ENCODE measurements at regions not wholly inside any gene's neighbourhood (a gene's known extent, or its start where the extent isn't known, plus 50 kb on each side); places are given as distances from the start of the nearest gene placed in this dataset.

- H3K4me1 ChIP-seq (ENCODE audit: control insufficient read depth, insufficient read depth, low read length) = no peaks in the 10 kb centered on the region
- H3K36me3 ChIP-seq (ENCODE audit: control insufficient read depth, insufficient read depth, low read length) = no peaks in the 10 kb centered on the region
- H3K9ac ChIP-seq (ENCODE audit: low read length) = no peak overlapping the region
- no peaks in the 10 kb centered on the region for H3K27me3 ChIP-seq (ENCODE audit: control insufficient read depth, insufficient read depth, low read length)
- no peaks in the 10 kb centered on the region for H3K9me3 ChIP-seq (ENCODE audit: control insufficient read depth, low read length)
- H3K4me3 ChIP-seq (ENCODE audit: low read length) = no peak overlapping the region
These were observed 207.5 kb downstream of the CLIC5 start for GRCh38 chr6:45808042-45808645.

GRCh38 chr6:45807311-45808041 is 208.2 kb downstream of the CLIC5 start:
- Histone ChIP-seq H3K36me3 (ENCODE audit: control insufficient read depth, insufficient read depth, low read length) (no peaks in the 10 kb centered on the region), H3K9ac (ENCODE audit: low read length) (no peak overlapping the region), H3K4me1 (ENCODE audit: control insufficient read depth, insufficient read depth, low read length) (no peaks in the 10 kb centered on the region), H3K9me3 (ENCODE audit: control insufficient read depth, low read length) (no peaks in the 10 kb centered on the region), H3K4me3 (ENCODE audit: low read length) (no peak overlapping the region), H3K27me3 (ENCODE audit: control insufficient read depth, insufficient read depth, low read length) (no peaks in the 10 kb centered on the region)

GRCh38 chr6:45806172-45806571 is 209.5 kb downstream of the CLIC5 start:
- H3K4me1 ChIP-seq (ENCODE audit: control insufficient read depth, insufficient read depth, low read length) = no peaks in the 10 kb centered on the region
- no peaks in the 10 kb centered on the region for H3K36me3 ChIP-seq (ENCODE audit: control insufficient read depth, insufficient read depth, low read length)

GRCh38 chr6:45803071-45803470 is 212.6 kb downstream of the CLIC5 start:
- Histone ChIP-seq H3K9me3 (ENCODE audit: control insufficient read depth, low read length) (no peaks in the 10 kb centered on the region), H3K9ac (ENCODE audit: low read length) (no peak overlapping the region), H3K36me3 (ENCODE audit: control insufficient read depth, insufficient read depth, low read length) (no peaks in the 10 kb centered on the region), H3K27me3 (ENCODE audit: control insufficient read depth, insufficient read depth, low read length) (no peaks in the 10 kb centered on the region), H3K4me1 (ENCODE audit: control insufficient read depth, insufficient read depth, low read length) (no peaks in the 10 kb centered on the region), H3K4me3 (ENCODE audit: low read length) (no peak overlapping the region)

More at GRCh38 chr6:45806172-45806571, 209.5 kb downstream of the CLIC5 start:
- Histone ChIP-seq H3K9ac (ENCODE audit: low read length) (no peak overlapping the region), H3K4me3 (ENCODE audit: low read length) (no peak overlapping the region), H3K9me3 (ENCODE audit: control insufficient read depth, low read length) (no peaks in the 10 kb centered on the region), H3K27me3 (ENCODE audit: control insufficient read depth, insufficient read depth, low read length) (no peaks in the 10 kb centered on the region)

- no peaks in the 10 kb centered on the region for H3K4me1 ChIP-seq (ENCODE audit: control insufficient read depth, insufficient read depth, low read length)
- no peaks in the 10 kb centered on the region for H3K36me3 ChIP-seq (ENCODE audit: control insufficient read depth, insufficient read depth, low read length)
- no peaks in the 10 kb centered on the region for H3K9me3 ChIP-seq (ENCODE audit: control insufficient read depth, low read length)
- no peaks in the 10 kb centered on the region for H3K27me3 ChIP-seq (ENCODE audit: control insufficient read depth, insufficient read depth, low read length)
- no peak overlapping the region for H3K4me3 ChIP-seq (ENCODE audit: low read length)
- no peak overlapping the region for H3K9ac ChIP-seq (ENCODE audit: low read length)
These were observed 214.0 kb downstream of the CLIC5 start for GRCh38 chr6:45801471-45802289.

- Histone ChIP-seq H3K4me1 (ENCODE audit: control insufficient read depth, insufficient read depth, low read length) (no peaks in the 10 kb centered on the region), H3K9me3 (ENCODE audit: control insufficient read depth, low read length) (no peaks in the 10 kb centered on the region), H3K27me3 (ENCODE audit: control insufficient read depth, insufficient read depth, low read length) (no peaks in the 10 kb centered on the region), H3K9ac (ENCODE audit: low read length) (no peak overlapping the region), H3K36me3 (ENCODE audit: control insufficient read depth, insufficient read depth, low read length) (no peaks in the 10 kb centered on the region), H3K4me3 (ENCODE audit: low read length) (no peak overlapping the region)
These were observed 214.7 kb downstream of the CLIC5 start for GRCh38 chr6:45800911-45801310.

GRCh38 chr6:45795678-45796077 is 220.0 kb downstream of the CLIC5 start:
- H3K4me3 ChIP-seq (ENCODE audit: low read length) = no peak overlapping the region
- H3K9me3 ChIP-seq (ENCODE audit: control insufficient read depth, low read length) = no peaks in the 10 kb centered on the region
- no peaks in the 10 kb centered on the region for H3K36me3 ChIP-seq (ENCODE audit: control insufficient read depth, insufficient read depth, low read length)
- no peaks in the 10 kb centered on the region for H3K4me1 ChIP-seq (ENCODE audit: control insufficient read depth, insufficient read depth, low read length)
- H3K27me3 ChIP-seq (ENCODE audit: control insufficient read depth, insufficient read depth, low read length) = no peaks in the 10 kb centered on the region
- no peak overlapping the region for H3K9ac ChIP-seq (ENCODE audit: low read length)

GRCh38 chr6:45794465-45794864 is 221.2 kb downstream of the CLIC5 start:
- Histone ChIP-seq H3K27me3 (ENCODE audit: control insufficient read depth, insufficient read depth, low read length) (no peaks in the 10 kb centered on the region), H3K9me3 (ENCODE audit: control insufficient read depth, low read length) (no peaks in the 10 kb centered on the region), H3K36me3 (ENCODE audit: control insufficient read depth, insufficient read depth, low read length) (no peaks in the 10 kb centered on the region), H3K9ac (ENCODE audit: low read length) (no peak overlapping the region), H3K4me1 (ENCODE audit: control insufficient read depth, insufficient read depth, low read length) (no peaks in the 10 kb centered on the region), H3K4me3 (ENCODE audit: low read length) (no peak overlapping the region)

- Histone ChIP-seq H3K9ac (ENCODE audit: low read length) (no peak overlapping the region), H3K4me1 (ENCODE audit: control insufficient read depth, insufficient read depth, low read length) (no peaks in the 10 kb centered on the region), H3K27me3 (ENCODE audit: control insufficient read depth, insufficient read depth, low read length) (no peaks in the 10 kb centered on the region), H3K36me3 (ENCODE audit: control insufficient read depth, insufficient read depth, low read length) (no peaks in the 10 kb centered on the region), H3K4me3 (ENCODE audit: low read length) (no peak overlapping the region), H3K9me3 (ENCODE audit: control insufficient read depth, low read length) (no peaks in the 10 kb centered on the region)
These were observed 224.2 kb downstream of the CLIC5 start for GRCh38 chr6:45791211-45792168.

GRCh38 chr6:45789238-45789637 is 226.4 kb downstream of the CLIC5 start:
- no peak overlapping the region for H3K9ac ChIP-seq (ENCODE audit: low read length)
- no peaks in the 10 kb centered on the region for H3K27me3 ChIP-seq (ENCODE audit: control insufficient read depth, insufficient read depth, low read length)
- H3K9me3 ChIP-seq (ENCODE audit: control insufficient read depth, low read length) = no peaks in the 10 kb centered on the region
- no peaks in the 10 kb centered on the region for H3K4me1 ChIP-seq (ENCODE audit: control insufficient read depth, insufficient read depth, low read length)
- no peak overlapping the region for H3K4me3 ChIP-seq (ENCODE audit: low read length)
- no peaks in the 10 kb centered on the region for H3K36me3 ChIP-seq (ENCODE audit: control insufficient read depth, insufficient read depth, low read length)

- Histone ChIP-seq H3K9ac (ENCODE audit: low read length) (no peak overlapping the region), H3K36me3 (ENCODE audit: control insufficient read depth, insufficient read depth, low read length) (no peaks in the 10 kb centered on the region), H3K4me1 (ENCODE audit: control insufficient read depth, insufficient read depth, low read length) (no peaks in the 10 kb centered on the region), H3K9me3 (ENCODE audit: control insufficient read depth, low read length) (no peaks in the 10 kb centered on the region), H3K27me3 (ENCODE audit: control insufficient read depth, insufficient read depth, low read length) (no peaks in the 10 kb centered on the region), H3K4me3 (ENCODE audit: low read length) (no peak overlapping the region)
These were observed 228.3 kb downstream of the CLIC5 start for GRCh38 chr6:45787384-45787783.
